ENCODE measurements at regions not wholly inside any gene's neighbourhood (a gene's known extent, or its start where the extent isn't known, plus 50 kb on each side); places are given as distances from the start of the nearest gene placed in this dataset.
A peak's percentile ranks its signal among the peaks of the same experiment; 100 is the strongest.
"Not testable (repeated sequence)": the region's sequence is repeated elsewhere in the genome, so short reads cannot be mapped to it uniquely, and the experiment has no call there.

DNA sequence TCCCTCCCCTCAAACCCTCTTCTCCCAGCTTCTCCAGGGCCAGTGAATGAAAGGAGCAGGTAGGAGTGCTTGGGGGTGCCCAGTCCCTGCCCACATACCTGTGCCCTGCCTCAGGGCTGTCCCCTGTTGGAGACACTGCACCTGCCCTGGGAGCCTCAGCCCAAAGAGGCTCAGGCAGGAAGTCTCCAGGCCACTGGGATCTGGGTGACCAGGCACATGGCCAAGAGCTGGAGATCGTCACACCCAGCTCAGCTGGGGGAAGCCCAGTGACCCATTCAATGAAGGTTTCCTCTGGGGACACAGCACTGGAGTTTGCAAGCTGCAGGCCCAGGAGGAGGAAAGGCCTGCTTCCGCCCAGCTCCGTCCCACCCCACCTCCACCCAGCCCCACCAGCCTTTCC is 156.4 kb downstream of the ZFP36L2 start:
- no peak for DNase-seq (ENCODE audit: low read depth)

DNA sequence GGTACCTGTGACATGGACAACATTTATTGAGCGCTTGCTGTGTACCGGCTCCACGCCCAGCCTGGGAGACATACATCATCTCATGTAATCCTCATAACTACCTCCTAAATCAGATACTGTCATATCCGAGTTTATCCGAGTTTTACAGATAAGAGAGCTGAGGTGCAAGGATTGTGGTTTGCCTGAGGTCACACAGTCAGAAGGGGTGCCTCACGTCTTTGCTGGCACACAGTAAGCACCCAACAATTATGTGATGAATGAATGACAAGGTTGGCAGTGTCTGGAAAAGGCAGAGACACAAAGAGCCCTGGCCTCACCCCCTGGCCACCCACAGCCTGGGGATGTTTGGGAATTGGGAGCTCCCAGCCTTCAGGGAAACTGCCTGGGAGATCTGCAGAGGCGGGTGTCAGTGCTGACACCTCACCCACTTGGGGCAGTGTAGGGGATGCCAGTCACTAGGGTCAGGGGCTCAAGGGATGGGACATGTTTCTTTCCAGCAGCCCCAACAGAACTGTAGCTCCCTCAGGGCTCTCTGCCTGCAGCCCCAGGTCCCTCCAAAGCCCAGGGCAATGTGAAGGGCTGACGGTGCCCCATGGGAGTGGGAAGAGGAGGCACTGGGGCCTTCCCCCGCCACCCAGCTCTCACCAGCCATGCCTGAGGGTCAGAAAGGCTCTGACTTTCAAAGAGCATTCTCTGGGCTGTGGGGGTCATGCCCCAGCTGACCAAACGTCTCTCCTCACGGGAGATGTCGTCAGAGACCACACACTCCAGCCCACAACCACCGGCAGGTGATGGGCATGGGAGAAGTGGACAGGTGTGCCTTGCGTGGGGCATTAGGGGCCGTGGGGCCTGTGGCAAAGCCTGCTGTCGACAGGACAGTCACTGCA is 157.5 kb downstream of the ZFP36L2 start:
- no peak for DNase-seq (ENCODE audit: low read depth)

DNA sequence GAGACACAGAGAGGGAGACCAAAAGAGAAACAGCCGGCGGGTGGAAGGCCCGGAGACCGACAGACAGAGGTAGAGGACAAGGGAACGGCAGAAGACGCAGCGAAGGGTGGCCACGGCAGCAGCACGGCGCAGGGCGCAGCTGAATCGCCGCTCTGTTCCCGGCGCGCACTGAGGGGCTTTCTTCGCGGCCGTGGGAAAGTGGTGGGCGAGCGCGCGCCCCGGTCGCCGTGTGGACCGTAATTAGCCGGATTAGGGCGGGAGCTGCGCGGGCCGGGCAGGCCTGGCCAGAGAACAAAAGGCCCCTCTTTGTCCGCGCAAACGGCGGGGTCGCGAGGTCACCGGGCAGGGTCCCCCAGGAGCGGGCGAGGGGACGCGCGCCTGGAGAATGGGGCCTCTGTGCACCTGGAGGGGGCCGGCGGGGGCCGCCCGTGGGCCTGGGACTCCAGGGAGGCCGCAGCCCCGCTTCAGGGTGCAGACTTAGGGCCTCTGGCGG is 158.3 kb downstream of the ZFP36L2 start:
- no peak for DNase-seq (ENCODE audit: low read depth)

DNA sequence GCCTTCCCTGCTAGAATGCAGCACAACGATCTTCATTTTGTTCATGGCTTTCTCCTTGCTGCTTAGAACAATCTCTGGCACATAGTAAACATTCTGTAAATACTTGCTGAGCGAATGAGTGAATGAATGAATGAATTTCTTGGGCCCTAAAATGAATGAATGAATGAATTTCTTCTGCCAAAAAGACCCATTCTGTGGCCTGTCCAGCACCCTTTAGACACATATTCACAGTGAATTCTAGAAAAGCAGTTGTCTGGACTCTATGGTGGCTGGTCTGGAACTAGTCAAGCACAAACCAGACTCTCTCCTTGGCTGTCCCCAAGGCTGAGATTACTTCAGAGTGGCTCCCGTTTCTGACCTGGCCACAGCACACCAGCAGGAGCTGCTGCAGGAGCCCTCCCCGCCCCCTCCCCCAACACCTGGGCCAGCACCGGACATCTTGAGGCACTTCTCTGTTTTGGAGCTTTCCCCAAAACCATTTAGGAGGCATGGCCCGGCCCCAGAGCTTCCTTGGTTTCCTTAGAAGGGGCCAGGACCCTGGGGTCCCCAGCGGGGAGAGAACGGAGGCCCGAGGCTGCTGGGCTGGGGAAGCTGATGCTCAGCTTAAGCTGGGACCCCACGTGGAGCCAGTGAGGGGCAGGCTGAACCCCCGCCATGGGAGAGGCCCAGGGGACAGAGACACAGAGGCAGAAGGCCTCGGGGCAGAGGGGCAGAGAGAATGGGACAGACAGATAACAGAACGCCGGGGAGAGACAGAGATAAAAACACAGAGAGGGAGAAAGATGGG is 159.0 kb downstream of the ZFP36L2 start:
- no peak for DNase-seq (ENCODE audit: low read depth)

- DNase-seq (ENCODE audit: low read depth) = not testable (repeated sequence)
Measured at GRCh38 chr2:43066541-43067253, 159.7 kb downstream of the ZFP36L2 start.

DNA sequence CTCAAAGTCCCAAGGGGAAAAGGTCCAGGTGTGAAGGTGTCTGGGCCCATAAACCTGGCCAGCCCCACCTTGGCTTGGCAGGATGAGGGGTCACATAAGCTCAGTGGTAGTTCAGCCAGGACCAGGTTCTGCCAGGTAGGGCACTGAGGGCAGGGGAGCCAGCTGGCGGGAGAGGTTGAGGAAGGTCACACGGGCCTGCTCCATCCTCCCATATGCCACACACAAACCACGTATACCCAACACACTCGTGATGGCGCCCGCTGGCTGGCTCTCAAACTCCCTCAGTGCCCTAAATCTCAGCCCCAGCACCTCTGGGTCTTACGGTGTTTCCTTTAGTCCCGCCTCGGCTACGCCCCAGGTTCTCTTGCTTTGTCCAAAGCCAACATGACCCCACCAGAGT is 160.5 kb downstream of the ZFP36L2 start:
- no peak for DNase-seq (ENCODE audit: low read depth)

- DNase-seq (ENCODE audit: low read depth) = no peak
Measured at GRCh38 chr2:43065036-43065435, 161.4 kb downstream of the ZFP36L2 start.

DNA sequence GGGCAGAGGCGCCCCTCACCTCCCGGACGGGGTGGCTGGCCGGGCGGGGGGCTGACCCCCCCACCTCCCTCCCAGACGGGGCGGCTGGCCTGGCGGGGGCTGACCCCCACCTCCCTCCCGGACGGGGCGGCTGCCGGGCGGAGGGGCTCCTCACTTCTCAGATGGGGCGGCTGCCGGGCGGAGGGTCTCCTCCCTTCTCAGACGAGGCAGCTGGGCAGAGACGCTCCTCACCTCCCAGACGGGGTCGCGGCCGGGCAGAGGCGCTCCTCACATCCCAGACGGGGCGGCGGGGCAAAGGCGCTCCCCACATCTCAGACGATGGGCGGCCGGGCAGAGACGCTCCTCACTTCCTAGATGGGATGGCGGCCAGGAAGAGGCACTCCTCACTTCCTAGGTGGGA is 163.3 kb downstream of the ZFP36L2 start:
- DNase-seq (ENCODE audit: low read depth) = not testable (repeated sequence)

- DNase-seq (ENCODE audit: low read depth) = no peak
Measured at GRCh38 chr2:43062058-43062457, 164.3 kb downstream of the ZFP36L2 start.

- DNase-seq (ENCODE audit: low read depth) = no peak
Measured at GRCh38 chr2:43060390-43061016, 165.9 kb downstream of the ZFP36L2 start.

DNA sequence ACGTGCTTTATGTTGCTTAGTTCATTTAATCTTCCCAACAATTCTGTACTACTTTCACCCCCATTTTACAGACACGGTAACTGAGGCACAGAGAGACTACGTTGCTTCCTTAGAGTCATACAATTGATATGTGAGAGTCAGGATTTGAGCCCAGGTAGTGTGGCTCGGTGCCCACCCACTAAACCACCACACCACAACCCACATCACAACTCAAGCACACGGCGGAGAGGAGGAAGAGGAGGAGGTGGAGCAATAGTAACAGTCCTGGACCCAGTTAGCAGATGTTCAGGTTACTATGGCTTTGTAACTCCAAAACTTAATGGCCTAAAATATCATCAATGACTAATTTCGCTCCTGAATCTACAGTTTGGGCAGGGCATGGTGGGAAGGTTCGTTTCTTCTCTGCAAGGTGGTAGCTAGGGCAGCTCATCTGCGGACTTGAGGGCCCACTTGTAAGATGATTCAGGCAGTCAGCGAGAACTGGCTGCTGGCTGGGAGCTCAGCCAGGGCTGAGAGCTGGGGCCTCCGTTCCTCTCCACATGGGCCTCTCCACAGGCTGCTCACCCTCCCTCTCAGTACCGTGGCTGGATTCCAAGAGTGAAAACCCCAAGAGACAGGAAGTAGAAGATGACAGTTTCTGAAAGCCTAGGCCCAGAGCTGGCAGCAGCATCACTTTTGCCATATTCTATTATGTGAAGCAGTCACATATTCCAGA is 167.1 kb downstream of the ZFP36L2 start:
- DNase-seq (ENCODE audit: low read depth) = peak; percentile 6

DNA sequence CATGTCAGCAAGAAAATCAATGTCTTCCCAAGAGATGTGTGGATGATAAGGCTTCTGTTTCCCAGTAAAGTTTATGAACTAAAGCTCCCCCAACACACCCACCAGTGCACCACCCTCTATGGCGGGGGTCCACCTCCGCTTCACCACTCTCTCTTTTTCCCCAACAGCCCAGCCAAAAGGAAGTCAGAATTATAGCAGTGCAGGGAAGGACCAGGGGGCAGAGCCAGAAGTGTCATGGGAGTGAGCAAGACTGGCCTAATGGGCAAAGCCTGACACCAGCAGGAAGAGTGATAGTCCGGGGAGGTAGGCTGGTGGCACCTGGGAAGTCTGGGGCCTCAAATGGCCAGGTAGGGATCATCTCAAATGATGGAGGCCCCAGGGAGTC is 167.7 kb downstream of the ZFP36L2 start:
- DNase-seq (ENCODE audit: low read depth) = no peak

- DNase-seq (ENCODE audit: low read depth) = no peak
Measured at GRCh38 chr2:43057742-43058725, 168.4 kb downstream of the ZFP36L2 start.

- DNase-seq (ENCODE audit: low read depth) = no peak
Measured at GRCh38 chr2:43057026-43057741, 169.2 kb downstream of the ZFP36L2 start.

- DNase-seq (ENCODE audit: low read depth) = no peak
Measured at GRCh38 chr2:43055985-43056384, 170.4 kb downstream of the ZFP36L2 start.

DNA sequence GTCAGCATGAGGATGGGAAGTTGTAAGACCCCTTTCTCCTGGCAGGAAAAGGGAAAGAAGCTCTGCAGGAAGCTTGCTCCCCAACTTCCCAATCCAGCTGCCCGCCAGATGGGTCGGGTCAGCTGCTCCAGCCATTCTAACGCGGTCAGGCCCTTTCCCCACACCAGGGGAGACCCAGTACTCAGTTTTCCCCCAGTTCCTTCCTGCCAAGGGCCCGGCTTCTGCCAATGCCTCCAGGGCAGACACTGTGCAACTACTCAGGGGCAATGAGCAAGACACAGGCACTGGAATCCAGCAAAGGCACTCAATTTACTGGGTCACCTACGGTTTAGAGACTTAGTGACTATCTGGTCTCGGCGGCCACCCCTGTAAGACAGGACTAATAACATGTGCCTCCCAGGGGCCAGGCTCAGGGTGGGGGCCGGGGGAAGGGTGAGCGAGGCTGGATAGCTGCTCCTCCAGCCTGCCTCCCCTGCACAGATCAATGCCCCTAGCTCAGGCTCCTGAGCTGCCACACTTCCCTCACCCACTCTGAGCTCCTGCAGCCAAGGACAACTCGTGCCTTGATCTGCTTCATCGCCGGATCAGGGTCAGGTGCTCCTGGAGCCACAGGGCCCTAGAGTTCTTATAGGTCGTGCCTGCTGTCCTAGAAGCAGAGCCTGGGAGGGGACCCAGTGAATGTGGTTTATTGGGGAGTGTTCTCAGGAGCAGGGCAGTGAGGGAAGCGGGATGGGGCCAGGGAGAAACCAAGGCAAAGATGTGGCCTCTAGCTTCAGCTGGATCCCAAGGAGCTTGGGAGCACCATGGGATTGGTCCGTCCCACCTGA is 171.1 kb downstream of the ZFP36L2 start:
- no peak for DNase-seq (ENCODE audit: low read depth)

DNA sequence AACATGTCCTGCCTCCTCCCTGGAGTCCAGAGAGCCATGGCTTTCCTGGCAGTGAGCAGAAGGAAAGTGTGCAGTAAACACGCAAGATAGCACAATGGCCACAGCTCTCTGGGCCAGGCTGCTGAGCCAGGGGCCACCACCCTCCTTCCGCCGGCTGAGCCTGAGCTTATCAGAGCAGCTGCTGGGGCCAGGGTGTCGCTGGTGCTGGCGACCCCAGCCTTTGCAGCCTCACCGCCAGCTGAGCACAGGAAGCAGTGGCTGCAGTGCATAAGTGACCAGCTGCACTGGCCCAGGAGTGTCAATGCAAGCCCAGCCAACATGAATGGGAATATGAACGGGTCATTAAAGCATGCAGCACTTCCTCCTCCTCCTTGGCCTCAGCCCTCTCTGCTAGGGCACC is 172.0 kb downstream of the ZFP36L2 start:
- no peak for DNase-seq (ENCODE audit: low read depth)

GRCh38 chr2:43052944-43053306 is 173.5 kb downstream of the ZFP36L2 start:
- DNase-seq (ENCODE audit: low read depth) = no peak
